ENCODE measurements at regions not wholly inside any gene's neighbourhood (a gene's known extent, or its start where the extent isn't known, plus 50 kb on each side); places are given as distances from the start of the nearest gene placed in this dataset.

DNA sequence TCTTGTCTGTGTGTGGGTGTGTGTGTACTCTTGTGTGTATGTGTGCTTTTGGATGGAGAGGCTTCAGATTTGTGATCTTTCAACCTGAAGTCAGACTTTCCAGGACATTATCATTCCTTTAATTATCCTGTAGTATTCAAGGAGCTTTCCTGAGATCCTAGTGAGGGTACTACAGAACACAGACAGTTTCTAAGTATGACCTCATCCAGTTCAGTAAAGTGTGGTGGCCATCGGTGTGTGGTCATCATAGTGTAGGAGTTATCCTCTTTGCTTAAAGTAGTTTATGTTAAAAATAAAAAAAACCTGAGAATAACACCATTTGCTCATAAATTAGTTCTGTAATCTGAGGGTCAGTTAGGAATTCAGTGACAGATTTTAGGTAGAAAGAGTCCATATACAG lies 478.0 kb upstream of the ACTBL2 start:
- TF ChIP-seq EZH2phosphoT487 (IDR thresholded peaks at IDR 0.05; ENCODE audit: borderline replicate concordance, low read length) (no peak), EZH2 (IDR thresholded peaks at IDR 0.05; ENCODE audit: low read length, unreplicated experiment) (no peak)

Data from PC-3 (cell line).